Hematopoietic multipotent progenitor cell treated with erythropoietin and hydrocortisone succinate and interleukin-3 and kit ligand, for 4 days (in vitro differentiated cells): ENCODE measurements at regions not wholly inside any gene's neighbourhood (a gene's known extent, or its start where the extent isn't known, plus 50 kb on each side); places are given as distances from the start of the nearest gene placed in this dataset.

Experiments used
- DNase-seq: peaks from one replicate; pipeline ENCODE4 v3.0.0-alpha.2; 2015

DNA sequence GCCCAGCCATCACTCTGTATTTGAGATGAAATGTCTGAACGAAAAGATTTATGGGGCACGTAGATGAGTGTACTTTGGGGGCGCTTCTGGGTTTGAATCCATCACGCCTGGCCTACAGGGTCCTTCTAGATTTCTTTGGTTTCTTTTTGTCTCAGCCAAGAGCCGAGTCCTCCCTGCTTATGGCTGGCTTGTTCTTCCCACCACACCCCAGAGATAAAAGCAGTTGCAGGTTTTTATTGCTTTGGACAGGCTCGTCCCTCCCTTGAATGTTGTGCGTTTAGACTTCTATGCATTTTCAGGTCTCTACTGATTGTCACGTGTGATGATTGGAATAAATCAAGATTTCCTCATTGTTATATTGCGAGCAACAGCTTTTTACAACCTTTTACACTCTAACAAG, 104.8 kb upstream of the CHRNA7 start:
- no peak for DNase-seq

DNA sequence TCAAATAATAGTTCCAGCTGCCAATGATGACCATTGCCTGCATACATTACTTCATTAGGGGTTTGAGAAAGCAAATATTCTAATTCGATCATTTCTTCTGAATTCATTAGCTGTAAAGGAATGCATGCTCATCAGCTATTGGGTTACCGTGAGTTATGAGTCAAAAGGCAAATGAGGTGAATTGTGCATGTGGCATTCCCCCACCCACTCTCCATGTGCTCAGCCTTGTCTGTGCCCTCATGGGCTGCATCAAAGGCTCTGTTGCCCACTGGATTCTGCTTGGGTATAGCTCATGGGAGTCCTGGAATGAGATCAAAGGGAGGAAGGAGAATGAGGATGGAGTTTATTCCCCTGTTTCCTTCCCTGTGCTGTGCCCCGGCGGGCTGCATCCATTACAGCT, 99.3 kb upstream of the CHRNA7 start:
- no peak for DNase-seq

DNA sequence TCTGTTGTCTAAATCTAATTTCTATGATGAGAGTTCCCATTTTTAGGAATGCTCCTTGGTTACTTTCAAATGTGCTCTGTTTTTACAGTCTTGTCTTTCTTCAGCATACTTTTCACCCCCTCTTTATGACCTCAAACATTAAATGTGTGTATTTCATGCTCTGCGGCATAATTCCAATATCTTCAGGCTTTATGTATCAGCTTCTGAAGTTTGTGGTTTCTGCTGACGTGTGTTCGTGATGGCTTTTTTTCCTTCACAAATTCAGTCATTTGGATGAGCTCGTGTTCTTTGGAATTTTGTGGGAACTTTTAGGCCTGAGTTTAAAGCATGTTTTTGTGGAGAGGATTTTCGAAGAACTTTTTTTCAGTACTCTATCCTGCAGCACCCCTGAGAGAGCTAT, 97.7 kb upstream of the CHRNA7 start:
- no peak for DNase-seq

DNA sequence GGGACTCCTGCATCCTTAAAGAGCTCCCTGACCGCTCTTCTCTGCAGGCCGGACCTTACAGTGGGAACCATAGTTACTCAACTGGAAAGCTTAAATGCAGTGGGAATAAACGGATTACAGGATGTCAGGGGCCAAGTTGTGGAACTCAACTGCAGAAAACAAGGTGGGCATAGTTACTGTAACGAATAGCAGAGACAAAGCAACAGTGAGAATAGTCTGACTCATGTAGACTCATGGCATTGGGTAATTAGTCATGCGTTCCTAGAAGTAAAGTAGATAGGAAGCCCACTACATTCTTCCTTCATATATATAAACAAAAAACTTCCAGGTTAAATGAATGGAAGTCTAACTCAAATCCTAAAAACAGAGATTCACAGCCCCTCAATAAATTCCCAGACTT, 95.5 kb upstream of the CHRNA7 start:
- no peak for DNase-seq

DNA sequence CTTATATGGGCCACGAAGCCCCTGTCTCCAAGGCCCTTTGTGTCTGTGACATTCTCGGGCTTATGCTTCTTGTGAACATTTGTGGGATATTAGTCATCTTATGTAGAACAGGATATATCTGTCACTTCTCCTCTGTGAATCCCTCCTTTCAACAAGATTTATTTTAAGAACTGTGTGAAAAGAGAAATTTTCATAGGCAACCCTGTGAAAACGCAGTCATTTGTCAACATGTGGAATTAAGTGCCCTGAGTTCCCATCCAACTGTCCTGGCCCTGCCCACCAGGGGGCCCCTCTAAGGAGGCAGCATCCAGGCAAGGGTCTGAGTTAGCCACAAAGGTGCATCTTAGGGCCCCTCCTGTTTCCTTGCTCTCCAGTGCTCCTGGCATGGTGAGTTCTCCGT, 76.8 kb upstream of the CHRNA7 start:
- DNase-seq, result peak; percentile 8

DNA sequence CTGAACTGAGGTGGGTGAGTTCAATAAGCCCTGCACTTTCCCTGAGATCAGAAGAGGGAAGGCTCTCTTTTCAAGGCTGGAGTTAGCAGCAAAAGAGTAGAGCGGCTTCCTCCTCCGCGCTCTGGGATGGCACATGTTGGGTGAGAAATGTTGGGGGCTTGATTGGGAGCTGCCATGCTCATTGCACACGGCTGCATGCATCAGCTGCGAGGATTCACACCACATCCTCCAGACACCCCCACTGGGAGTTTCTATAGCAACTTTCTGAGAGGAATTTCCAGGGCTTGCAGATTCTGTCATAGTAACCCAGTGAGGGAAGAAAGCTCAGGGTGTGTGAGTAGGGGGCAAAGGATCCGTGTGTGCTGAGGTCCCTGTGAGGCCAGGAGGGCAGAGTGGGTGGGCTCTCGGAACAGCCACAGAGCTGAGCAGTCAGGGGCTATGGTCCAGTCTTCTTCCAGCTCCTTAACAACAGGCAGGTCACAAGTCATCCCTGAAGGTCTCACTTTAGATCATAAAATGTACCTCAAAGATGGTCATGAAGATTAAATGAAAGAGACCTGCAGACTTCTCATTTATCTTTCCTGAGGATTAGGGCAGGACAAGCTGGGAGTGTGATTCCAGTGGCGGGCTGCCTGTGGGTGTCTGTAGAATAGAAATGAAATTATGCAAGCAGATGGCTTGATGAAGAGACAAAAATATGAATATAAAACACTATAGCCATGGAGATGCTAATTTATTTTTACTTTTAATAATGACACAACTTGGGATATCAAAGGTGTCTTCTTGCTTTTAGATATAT, 75.7 kb upstream of the CHRNA7 start:
- DNase-seq, result no peak

DNA sequence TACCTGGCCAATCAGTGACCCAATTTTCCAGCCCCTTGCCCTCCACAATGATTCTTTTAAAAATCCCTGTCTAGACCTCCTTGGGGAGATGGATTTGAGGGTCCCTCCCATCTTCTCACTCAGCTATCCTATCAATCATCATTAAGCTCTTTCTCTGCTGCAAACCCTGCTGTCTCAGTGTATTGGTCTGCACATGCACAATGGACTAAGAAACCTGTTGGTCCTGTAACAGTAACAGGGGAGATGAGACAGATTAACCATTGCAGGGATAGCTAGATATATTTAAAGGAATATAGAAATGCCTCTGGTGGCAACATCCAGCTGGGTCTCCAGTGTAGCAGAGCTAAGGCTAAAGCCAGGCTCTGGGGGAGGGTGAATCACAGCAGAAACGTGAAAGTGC, 74.6 kb upstream of the CHRNA7 start:
- no peak for DNase-seq

DNA sequence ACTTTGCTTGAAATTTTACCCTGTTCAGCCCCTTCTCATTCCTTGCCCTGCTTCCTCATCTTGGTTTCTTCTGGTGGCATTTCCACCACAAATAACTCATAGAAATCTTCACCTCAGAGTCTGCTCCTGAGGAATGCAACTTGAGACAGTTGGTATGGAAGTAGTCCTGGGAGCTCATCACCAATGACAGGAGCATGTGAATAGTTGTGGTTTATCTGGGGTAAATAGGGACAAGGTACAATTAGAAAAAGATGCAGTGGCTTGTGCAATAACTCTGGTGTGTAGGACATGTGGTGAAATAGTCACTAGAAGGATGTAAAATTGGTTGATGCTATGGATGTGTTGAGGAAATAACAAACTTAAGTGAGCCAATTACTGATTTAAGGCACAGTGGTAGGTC, 72.7 kb upstream of the CHRNA7 start:
- DNase-seq, result no peak

DNA sequence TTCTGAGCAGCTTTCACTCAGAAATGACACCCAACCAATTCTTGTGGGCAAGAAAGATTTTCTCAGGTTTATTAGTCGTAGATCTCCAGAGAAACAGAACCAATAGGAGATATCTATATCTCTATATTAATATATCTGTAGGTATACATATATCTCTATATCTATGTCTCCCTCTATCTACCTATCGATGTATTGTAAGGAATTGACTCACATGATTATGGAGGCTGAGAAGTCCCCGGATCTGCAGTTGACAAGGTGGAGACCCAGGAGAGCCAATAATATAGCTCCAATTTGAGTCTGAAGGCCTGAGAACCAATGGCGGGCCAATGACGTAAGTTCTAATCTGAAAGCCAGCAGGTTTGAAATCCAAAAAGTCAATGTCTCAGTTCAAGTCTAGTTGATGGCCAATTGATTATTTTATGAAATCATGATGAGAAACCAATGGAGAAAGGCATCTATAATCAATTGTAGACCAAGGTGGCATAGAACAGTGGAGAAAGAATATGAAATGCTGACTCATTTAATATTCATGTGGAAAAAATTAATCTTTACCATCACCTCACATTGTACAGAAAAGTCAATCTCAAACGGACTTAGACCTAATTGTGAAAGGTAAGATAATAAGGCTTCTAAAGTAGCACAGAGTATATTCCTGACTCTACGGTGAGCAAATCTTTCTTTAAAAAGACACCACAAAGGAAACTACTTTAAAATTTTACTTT, 65.6 kb upstream of the CHRNA7 start:
- DNase-seq, result no peak

DNA sequence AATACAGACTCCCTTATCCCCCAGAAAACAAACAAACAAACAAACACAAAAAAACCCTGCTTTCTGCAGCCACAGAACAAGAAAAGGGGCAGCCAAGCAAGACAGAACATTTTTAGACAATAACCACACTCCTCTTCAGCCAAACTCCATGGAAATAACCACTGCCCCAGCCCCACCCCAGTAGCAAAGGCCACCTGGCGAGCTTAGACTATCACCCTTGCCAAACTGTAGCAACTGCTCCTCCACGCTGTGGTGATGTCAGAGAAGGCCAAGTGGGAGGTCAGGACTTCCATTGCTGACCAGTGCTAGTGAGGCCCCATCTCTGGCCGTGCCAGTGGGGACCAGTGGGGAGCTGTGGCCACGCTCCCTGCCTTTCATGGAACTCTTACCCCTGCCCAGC, 60.3 kb upstream of the CHRNA7 start:
- no peak for DNase-seq

DNA sequence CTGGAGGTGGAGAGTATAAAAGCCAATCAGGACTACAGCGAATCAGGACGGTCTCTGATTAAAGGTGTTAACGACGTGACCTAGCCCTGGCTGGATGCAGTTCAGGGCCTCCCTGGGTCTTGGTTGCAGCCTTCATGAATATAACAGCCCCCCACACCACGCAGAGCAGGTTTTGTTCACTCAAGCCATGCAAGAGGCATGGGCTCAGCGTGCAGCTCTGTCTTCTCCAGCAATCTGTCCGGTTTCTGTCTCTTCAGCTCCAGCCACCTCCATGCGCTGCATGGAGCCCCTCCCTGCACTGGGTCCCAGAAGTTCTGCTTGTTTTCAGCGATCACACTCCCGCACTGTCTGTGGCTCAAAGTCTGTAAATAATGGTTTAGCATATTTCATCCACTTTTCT, 57.1 kb upstream of the CHRNA7 start:
- DNase-seq, result no peak

DNA sequence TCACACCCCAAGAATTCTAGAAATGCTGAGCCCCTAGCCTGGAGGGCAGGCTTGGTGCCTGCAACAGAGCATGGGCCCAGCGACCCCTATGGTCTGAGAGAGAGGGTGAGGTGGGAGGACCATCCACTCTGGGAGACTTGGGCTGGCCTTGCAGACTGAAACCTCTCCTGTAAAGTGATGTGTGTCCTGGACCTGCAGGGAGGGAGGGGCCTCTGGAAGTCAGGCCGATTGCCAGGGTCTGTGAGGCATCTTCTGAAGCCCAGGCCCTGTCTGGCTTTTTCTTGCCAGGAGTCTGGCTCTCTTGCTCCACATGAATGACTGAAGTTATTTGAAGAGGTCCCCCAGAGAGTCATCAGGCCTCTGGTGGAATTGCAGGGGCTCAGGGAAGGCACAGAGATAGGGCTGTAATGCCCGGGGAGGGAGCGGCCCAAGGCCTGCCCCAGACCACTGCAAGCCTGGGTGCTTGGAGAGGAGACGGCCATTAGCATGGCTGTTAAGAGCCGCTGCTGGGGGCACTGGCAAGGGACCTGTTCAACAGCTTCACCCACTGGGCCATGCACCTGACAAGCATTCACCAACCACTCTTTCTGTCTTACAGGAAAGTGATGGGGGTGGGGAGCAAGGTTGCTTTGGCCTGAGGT, 56.0 kb upstream of the CHRNA7 start:
- no peak for DNase-seq

DNA sequence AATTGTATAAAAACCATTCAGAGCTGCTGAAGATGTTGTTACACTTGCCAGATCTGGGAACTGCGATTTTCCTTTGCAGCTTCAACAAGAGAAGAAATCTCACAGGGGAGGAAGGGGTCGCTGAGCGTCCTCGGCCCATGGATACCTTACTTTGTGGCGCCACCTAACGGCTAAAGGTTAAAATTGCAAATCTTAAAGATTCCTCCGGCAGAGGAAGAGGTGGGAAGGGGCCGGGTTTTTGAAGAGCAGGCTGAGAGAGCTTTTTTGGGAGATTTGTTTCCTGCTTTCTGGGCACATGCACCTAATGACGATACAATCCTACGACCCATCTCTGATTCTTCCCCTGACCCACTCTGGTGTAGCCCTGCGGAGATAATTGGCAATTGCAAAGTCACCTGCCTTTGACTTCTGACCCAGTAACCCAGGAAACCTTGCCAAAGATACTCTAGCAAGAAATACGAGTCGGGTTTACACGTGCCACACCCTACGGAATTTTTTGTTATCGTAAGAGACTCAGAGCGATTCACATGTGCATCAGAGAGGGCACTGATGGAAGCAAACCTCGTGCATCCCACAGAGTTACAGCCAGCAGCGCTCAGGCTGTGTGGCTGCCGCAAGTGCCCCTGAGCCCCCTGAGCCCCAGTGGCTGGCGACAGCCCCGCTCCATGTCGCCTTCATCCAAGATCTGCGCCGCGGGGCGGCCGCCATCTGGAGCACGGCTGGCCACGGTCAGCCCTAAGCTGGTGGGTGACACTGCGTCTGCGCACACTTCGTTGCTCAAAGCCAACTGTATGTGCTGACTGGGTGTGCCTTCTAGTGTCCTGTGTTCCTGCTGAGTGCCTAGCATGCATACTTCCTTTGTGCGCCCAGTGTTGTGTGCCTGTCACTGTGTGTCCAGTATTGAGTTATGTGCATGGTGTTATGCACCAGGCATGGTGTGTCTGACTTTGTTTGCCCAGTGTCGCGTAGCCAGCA, 55.2 kb upstream of the CHRNA7 start:
- DNase-seq, result peak; percentile 73

DNA sequence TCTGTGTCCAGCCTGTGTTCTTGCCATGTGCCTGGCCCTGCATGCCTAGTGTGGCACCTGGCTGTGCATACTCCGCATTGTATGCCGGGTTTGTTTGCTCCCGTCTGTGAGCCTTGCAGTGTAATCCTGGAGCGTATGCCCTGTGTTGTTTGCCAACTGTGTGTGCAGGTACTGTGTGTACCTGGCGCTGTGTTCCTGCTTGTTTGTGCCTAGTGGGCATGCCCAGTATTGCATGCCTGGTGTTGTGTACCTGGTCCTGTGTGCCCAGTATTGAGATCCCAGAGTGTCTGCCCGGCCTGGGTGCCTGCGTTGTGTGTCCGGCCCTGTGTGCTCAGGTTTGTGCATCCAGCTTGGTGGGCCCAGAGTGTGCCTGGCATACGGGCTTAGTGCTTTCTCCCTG, 54.5 kb upstream of the CHRNA7 start:
- DNase-seq, result peak; percentile 10

DNA sequence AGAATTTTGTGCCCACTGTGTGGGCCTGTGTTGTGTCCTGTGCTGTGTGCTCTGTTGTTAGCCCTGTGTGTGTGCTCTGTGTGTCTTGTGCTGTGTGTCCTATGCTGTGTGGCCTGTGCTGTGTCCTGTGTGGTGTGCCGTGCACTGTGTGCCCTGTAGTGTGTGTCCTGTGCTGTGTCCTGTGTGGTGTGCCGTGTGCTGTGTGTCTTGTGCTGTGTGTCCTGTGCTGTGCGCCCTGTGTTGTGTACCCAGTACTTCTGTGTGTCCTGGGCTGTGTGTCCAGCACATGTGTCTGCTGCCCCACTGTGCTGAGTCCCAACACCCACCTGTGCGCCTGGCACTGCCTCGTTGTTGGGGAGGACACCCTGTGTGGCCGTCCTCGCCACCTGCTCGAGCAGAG, 53.2 kb upstream of the CHRNA7 start:
- DNase-seq, result no peak

DNA sequence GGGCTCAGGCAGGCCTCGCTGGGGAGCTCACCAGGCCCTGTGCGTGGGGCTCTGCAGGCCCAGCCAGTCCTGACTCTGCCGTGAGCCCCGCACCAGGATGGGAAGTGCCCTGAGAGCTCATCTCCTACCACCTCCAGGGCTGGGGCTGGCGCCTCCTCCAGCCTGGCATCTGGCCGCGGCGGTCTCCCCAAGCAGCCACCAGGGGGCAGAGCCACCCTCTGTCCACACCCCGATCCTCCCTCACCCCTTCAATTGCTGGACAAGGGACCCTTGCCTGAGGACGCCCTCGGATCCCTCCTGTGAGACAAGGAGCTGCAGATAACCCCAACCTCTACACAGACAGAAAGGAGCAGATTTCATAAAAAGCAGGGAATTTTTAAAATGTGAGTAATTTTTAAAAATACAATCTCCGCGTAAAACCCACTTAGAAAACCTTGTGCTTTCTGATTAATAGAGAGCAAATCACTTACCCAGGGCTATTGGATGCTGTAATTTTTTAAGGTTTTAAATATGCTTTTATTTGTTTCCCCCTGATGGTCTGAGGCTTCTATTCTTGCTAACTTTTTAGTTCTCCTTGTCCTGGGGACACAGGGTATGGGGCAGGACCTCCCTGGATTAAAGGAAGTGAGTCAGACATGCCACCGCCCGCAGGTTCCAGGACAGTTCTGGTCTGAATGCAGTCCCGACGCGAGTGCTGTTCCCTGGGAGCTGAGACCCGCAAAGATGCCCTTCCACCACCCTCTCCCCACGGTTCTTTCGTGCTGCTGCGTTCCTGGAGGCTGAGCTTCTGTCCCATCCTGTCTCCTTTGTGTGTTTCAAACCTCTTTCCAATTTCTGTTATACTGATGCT, 52.3 kb upstream of the CHRNA7 start:
- DNase-seq, result peak; percentile 74
